ENCODE measurements at regions not wholly inside any gene's neighbourhood (a gene's known extent, or its start where the extent isn't known, plus 50 kb on each side); places are given as distances from the start of the nearest gene placed in this dataset.

- no peak for DNase-seq
These were observed 292.5 kb downstream of the SLITRK1 start for GRCh38 chr13:83589814-83590213.

GRCh38 chr13:83577183-83577582 is 305.1 kb downstream of the SLITRK1 start:
- DNase-seq: no peak

GRCh38 chr13:83568019-83568418 is 314.3 kb downstream of the SLITRK1 start:
- no peak for DNase-seq

- DNase-seq: no peak
These were observed 318.8 kb downstream of the SLITRK1 start for GRCh38 chr13:83563499-83563898.

- no peak for DNase-seq
These were observed 324.4 kb downstream of the SLITRK1 start for GRCh38 chr13:83557845-83558244.

GRCh38 chr13:83549671-83550070 is 332.6 kb downstream of the SLITRK1 start:
- DNase-seq: no peak

GRCh38 chr13:83547043-83547442 is 335.2 kb downstream of the SLITRK1 start:
- DNase-seq: no peak

GRCh38 chr13:83546476-83546875 is 335.8 kb downstream of the SLITRK1 start:
- DNase-seq: no peak

- no peak for DNase-seq
These were observed 343.6 kb downstream of the SLITRK1 start for GRCh38 chr13:83538636-83539035.

- DNase-seq: no peak
These were observed 345.3 kb downstream of the SLITRK1 start for GRCh38 chr13:83536941-83537340.

- no peak for DNase-seq
These were observed 346.1 kb downstream of the SLITRK1 start for GRCh38 chr13:83536153-83536552.

- no peak for DNase-seq
These were observed 349.5 kb downstream of the SLITRK1 start for GRCh38 chr13:83532809-83533208.

- DNase-seq: no peak
These were observed 351.3 kb downstream of the SLITRK1 start for GRCh38 chr13:83531022-83531421.

GRCh38 chr13:83516781-83517180 is 365.5 kb downstream of the SLITRK1 start:
- no peak for DNase-seq

GRCh38 chr13:83515268-83516015 is 366.8 kb downstream of the SLITRK1 start:
- DNase-seq: no peak

- DNase-seq: no peak
These were observed 373.4 kb downstream of the SLITRK1 start for GRCh38 chr13:83508771-83509301.

- DNase-seq: no peak
These were observed 378.9 kb downstream of the SLITRK1 start for GRCh38 chr13:83503424-83503823.

- DNase-seq: no peak
These were observed 383.0 kb downstream of the SLITRK1 start for GRCh38 chr13:83499286-83499685.

- no peak for DNase-seq
These were observed 383.6 kb downstream of the SLITRK1 start for GRCh38 chr13:83498481-83499190.

GRCh38 chr13:83498045-83498444 is 384.2 kb downstream of the SLITRK1 start:
- DNase-seq: no peak

- DNase-seq: no peak
These were observed 385.8 kb downstream of the SLITRK1 start for GRCh38 chr13:83496501-83496900.

- DNase-seq: no peak
These were observed 397.2 kb downstream of the SLITRK1 start for GRCh38 chr13:83485101-83485500.

- no peak for DNase-seq
These were observed 411.3 kb downstream of the SLITRK1 start for GRCh38 chr13:83471011-83471410.

- DNase-seq: no peak
These were observed 412.0 kb downstream of the SLITRK1 start for GRCh38 chr13:83470133-83470797.
